Limb (tissue), 2 donors: ENCODE measurements at regions not wholly inside any gene's neighbourhood (a gene's known extent, or its start where the extent isn't known, plus 50 kb on each side); places are given as distances from the start of the nearest gene placed in this dataset.
"Not testable (repeated sequence)": the region's sequence is repeated elsewhere in the genome, so short reads cannot be mapped to it uniquely, and the experiment has no call there.

ENCODE experiments used
- DNase-seq, 2 donors: peaks; one replicate each; pipeline ENCODE4 v3.0.0-alpha.2; 2016; ENCODE audit errors: extremely low spot score in 2 of 2

- DNase-seq, result peak in 1 of 2 donors; percentile 34
These were observed 949.0 kb downstream of the EPHA3 start for GRCh38 chr3:90056281-90057032.

- no peak for DNase-seq
These were observed 954.6 kb downstream of the EPHA3 start for GRCh38 chr3:90062016-90062415.

GRCh38 chr3:90062631-90063200 lies 955.3 kb downstream of the EPHA3 start:
- DNase-seq, result no peak

- no peak for DNase-seq
These were observed 961.4 kb downstream of the EPHA3 start for GRCh38 chr3:90068783-90069182.

GRCh38 chr3:90069748-90070147 lies 962.3 kb downstream of the EPHA3 start:
- DNase-seq, result no peak

GRCh38 chr3:90076136-90076535 lies 968.7 kb downstream of the EPHA3 start:
- DNase-seq, result no peak

GRCh38 chr3:90080988-90081387 lies 973.6 kb downstream of the EPHA3 start:
- no peak for DNase-seq

- DNase-seq, result not testable (repeated sequence)
These were observed 978.9 kb downstream of the EPHA3 start for GRCh38 chr3:90086297-90086696.

- DNase-seq, result no peak
These were observed 980.3 kb downstream of the EPHA3 start for GRCh38 chr3:90087703-90088102.

- DNase-seq, result peak; percentile 53 to 75
These were observed 984.1 kb downstream of the EPHA3 start for GRCh38 chr3:90091549-90091948.

- peak in 1 of 2 donors; percentile 35 for DNase-seq
These were observed 985.6 kb downstream of the EPHA3 start for GRCh38 chr3:90092994-90093393.

GRCh38 chr3:90095811-90096210 lies 988.4 kb downstream of the EPHA3 start:
- peak in 1 of 2 donors; percentile 36 for DNase-seq

- no peak for DNase-seq
These were observed 992.1 kb downstream of the EPHA3 start for GRCh38 chr3:90099493-90099892.

- DNase-seq, result no peak
These were observed 994.7 kb downstream of the EPHA3 start for GRCh38 chr3:90102146-90102545.

- no peak for DNase-seq
These were observed 1013.9 kb downstream of the EPHA3 start for GRCh38 chr3:90121326-90121725.

- no peak for DNase-seq
These were observed 1021.0 kb downstream of the EPHA3 start for GRCh38 chr3:90128391-90128790.

- DNase-seq, result no peak
These were observed 1022.3 kb downstream of the EPHA3 start for GRCh38 chr3:90129730-90130129.

- no peak for DNase-seq
These were observed 1024.8 kb downstream of the EPHA3 start for GRCh38 chr3:90132197-90132596.

GRCh38 chr3:90134090-90134489 lies 1026.7 kb downstream of the EPHA3 start:
- no peak for DNase-seq

- no peak for DNase-seq
These were observed 1029.2 kb downstream of the EPHA3 start for GRCh38 chr3:90136456-90137191.

GRCh38 chr3:90145094-90145860 lies 1037.9 kb downstream of the EPHA3 start:
- peak in 1 of 2 donors; percentile 36 for DNase-seq

- no peak for DNase-seq
These were observed 1072.7 kb downstream of the EPHA3 start for GRCh38 chr3:90180096-90180495.
